ENCODE measurements at regions not wholly inside any gene's neighbourhood (a gene's known extent, or its start where the extent isn't known, plus 50 kb on each side); places are given as distances from the start of the nearest gene placed in this dataset.

- no peak for DNase-seq
- Histone ChIP-seq H3K4me1 (no peaks in the 10 kb centered on the region), H3K9me3 (no peaks in the 10 kb centered on the region), H3K27ac (no peak overlapping the region), H3K4me3 (no peak overlapping the region), H3K27me3 (no peaks in the 10 kb centered on the region), H3K36me3 (no peaks in the 10 kb centered on the region)
- in situ Hi-C loops (cut with MboI; ENCODE audit: low pct_ligation_motif_present in 1 of 4, low pct_unique_long_range_greater_than_20kb in 1 of 4, low sequenced_read_pairs in 3 of 4), result no loop called here
- no peak for TF ChIP-seq POLR2A (IDR thresholded peaks at IDR 0.05)
- TF ChIP-seq POLR2AphosphoS5 (IDR thresholded peaks at IDR 0.05), result no peak
- no peak for TF ChIP-seq CTCF (IDR thresholded peaks at IDR 0.05)
- 67 to 76% methylated on average over 3 of the region's 3 CpGs for WGBS, 2 donors (ENCODE audit: low coverage in 1 of 2)
- intact Hi-C loops (cut with DNase I; ENCODE audit: low total_unique reads), result no loop called here
Measured at GRCh38 chr5:92574023-92574422, 1007.0 kb downstream of the NR2F1-AS1 start.

- 63 to 64% methylated on average over 2 of the region's 2 CpGs for WGBS, 2 donors (ENCODE audit: low coverage in 1 of 2)
- in situ Hi-C loops (cut with MboI; ENCODE audit: low pct_ligation_motif_present in 1 of 4, low pct_unique_long_range_greater_than_20kb in 1 of 4, low sequenced_read_pairs in 3 of 4), result no loop called here
- H3K9me3 ChIP-seq, result no peaks in the 10 kb centered on the region
Measured at GRCh38 chr5:92568522-92568921, 1012.5 kb downstream of the NR2F1-AS1 start.

GRCh38 chr5:92567831-92568450 lies 1013.1 kb downstream of the NR2F1-AS1 start:
- TF ChIP-seq POLR2A (IDR thresholded peaks at IDR 0.05) (no peak), POLR2AphosphoS5 (IDR thresholded peaks at IDR 0.05) (no peak), CTCF (IDR thresholded peaks at IDR 0.05) (no peak), EP300 (IDR thresholded peaks at IDR 0.05; ENCODE audit: low read depth) (no peak)
- Histone ChIP-seq H3K9me3 (no peaks in the 10 kb centered on the region), H3K4me1 (no peaks in the 10 kb centered on the region), H3K27ac (no peak overlapping the region), H3K27me3 (no peaks in the 10 kb centered on the region), H3K36me3 (no peaks in the 10 kb centered on the region), H3K4me3 (no peak overlapping the region)
- intact Hi-C loops (cut with DNase I; ENCODE audit: low total_unique reads) (no loop called here), in situ Hi-C loops (cut with MboI; ENCODE audit: low pct_ligation_motif_present in 1 of 4, low pct_unique_long_range_greater_than_20kb in 1 of 4, low sequenced_read_pairs in 3 of 4) (no loop called here)
- WGBS, 2 donors (ENCODE audit: low coverage in 1 of 2), result 78 to 89% methylated on average over 3 of the region's 3 CpGs
- DNase-seq, result no peak

More at GRCh38 chr5:92568522-92568921, 1012.5 kb downstream of the NR2F1-AS1 start:
- no peak for TF ChIP-seq POLR2A (IDR thresholded peaks at IDR 0.05)
- TF ChIP-seq EP300 (IDR thresholded peaks at IDR 0.05; ENCODE audit: low read depth), result no peak
- TF ChIP-seq POLR2AphosphoS5 (IDR thresholded peaks at IDR 0.05), result no peak
- no peak for TF ChIP-seq CTCF (IDR thresholded peaks at IDR 0.05)
- H3K27me3 ChIP-seq, result no peaks in the 10 kb centered on the region
- no peaks in the 10 kb centered on the region for H3K4me1 ChIP-seq
- no peak overlapping the region for H3K27ac ChIP-seq
- H3K36me3 ChIP-seq, result no peaks in the 10 kb centered on the region
- DNase-seq, result no peak
- no peak overlapping the region for H3K4me3 ChIP-seq
- intact Hi-C loops (cut with DNase I; ENCODE audit: low total_unique reads), result no loop called here

GRCh38 chr5:92566113-92566786 lies 1014.8 kb downstream of the NR2F1-AS1 start:
- Histone ChIP-seq H3K4me1 (no peaks in the 10 kb centered on the region), H3K4me3 (no peak overlapping the region), H3K36me3 (no peaks in the 10 kb centered on the region), H3K27me3 (no peaks in the 10 kb centered on the region), H3K9me3 (no peaks in the 10 kb centered on the region), H3K27ac (no peak overlapping the region)
- TF ChIP-seq POLR2AphosphoS5 (IDR thresholded peaks at IDR 0.05) (no peak), POLR2A (IDR thresholded peaks at IDR 0.05) (no peak), EP300 (IDR thresholded peaks at IDR 0.05; ENCODE audit: low read depth) (no peak), CTCF (IDR thresholded peaks at IDR 0.05) (no peak)
- in situ Hi-C loops (cut with MboI; ENCODE audit: low pct_ligation_motif_present in 1 of 4, low pct_unique_long_range_greater_than_20kb in 1 of 4, low sequenced_read_pairs in 3 of 4), result no loop called here
- intact Hi-C loops (cut with DNase I; ENCODE audit: low total_unique reads), result no loop called here
- 58 to 71% methylated on average over 3 of the region's 3 CpGs for WGBS, 2 donors (ENCODE audit: low coverage in 1 of 2)
- no peak for DNase-seq
